SH-SY5Y (cell line): ENCODE measurements at regions not wholly inside any gene's neighbourhood (a gene's known extent, or its start where the extent isn't known, plus 50 kb on each side); places are given as distances from the start of the nearest gene placed in this dataset.

ENCODE experiments used
- GATA2 ChIP-seq: IDR thresholded peaks from 2 replicates; pipeline ENCODE4 v1.6.1; 2011; ENCODE audit warnings: mild to moderate bottlenecking, low read depth, low read length
- GATA3 ChIP-seq: IDR thresholded peaks from 2 replicates; pipeline ENCODE4 v1.6.1; 2011; ENCODE audit warnings: low read depth, mild to moderate bottlenecking, low read length, moderate library complexity

GRCh38 chr4:152109531-152110509 is 349.0 kb upstream of the GATB start:
- TF ChIP-seq GATA2, result no peak
- TF ChIP-seq GATA3, result no peak

GRCh38 chr4:152107736-152108500 is 347.1 kb upstream of the GATB start:
- TF ChIP-seq GATA3, result no peak

DNA sequence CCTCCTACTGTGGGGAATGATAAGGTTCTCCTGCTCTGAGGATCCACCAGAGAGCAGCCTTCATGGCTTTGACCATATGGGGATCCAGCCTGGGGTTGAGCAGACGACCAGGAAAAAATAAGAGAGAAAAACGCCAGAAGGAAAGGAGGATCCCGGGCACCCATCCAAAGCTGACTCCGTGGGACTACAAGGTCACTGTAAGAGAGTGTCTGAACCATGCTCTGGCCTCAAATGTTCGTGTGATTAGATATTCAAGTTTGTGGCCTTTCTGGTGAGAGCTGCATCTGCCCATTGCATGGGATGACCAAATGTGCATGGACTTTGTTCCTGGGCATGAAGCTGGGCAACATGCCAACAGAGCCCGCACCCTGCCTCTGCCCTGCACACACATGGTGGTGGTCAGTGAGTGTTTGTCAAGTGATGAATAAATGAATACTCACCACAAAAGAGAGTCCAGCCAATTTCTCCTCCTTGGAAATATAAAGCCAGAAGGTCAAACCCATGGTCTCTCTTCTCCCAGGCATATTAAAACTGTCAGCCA is 346.0 kb upstream of the GATB start:
- TF ChIP-seq GATA3, result no peak
- no peak for TF ChIP-seq GATA2

DNA sequence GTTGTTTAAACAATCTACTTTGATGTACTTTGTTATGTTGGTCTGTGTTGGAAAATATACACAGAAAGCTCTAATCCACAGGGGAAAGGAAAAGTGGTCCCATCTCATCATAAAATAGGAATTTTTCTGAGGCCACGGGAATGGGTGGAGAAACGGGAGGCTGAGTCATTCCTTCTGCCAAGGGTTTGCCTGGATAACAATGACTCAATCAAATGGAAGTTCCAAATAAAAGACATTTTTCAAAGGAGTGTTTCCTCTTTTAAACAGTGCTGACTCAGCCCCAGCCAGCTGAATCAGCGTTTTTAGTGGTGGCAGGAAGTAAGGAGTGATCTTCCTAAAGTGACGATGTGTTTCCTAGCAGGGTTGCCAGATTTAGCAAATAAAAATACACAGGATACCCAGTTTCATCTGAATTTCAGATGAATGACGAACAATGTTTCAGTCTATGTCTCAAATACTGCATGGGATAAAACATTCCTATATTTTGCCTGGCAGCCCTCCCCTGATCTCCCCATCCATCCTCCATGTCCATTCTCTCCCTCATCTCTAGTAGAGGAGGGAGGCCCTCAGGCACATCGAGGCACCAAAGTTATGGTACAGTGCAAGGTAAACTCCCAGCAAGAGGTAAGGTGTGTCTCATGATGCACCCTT is 345.4 kb upstream of the GATB start:
- TF ChIP-seq GATA2 (no peak), GATA3 (no peak)

- TF ChIP-seq GATA2, result no peak
- TF ChIP-seq GATA3, result no peak
Observed at GRCh38 chr4:152104901-152105357, 344.1 kb upstream of the GATB start.

DNA sequence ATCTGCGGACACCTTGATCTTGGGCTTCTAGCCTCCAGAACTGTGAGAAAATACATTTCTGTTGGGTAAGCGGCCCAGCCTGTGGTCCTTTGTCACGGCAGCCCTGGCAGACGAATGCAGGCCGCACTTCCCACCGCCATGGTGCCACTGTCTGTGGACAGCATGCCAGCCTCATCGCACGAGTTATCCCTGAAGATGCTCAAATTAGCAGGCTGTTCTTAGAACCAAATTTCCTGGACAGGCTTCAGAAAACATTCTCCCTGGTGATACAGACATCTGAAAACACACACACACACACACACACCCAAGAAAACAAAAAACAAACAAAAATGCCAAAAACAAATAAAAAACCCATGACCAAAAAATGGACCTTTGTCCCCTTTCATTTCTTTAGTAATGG is 343.5 kb upstream of the GATB start:
- no peak for TF ChIP-seq GATA3
- no peak for TF ChIP-seq GATA2

GRCh38 chr4:152103181-152103901 is 342.5 kb upstream of the GATB start:
- TF ChIP-seq GATA2, result no peak
- TF ChIP-seq GATA3, result no peak

GRCh38 chr4:152102436-152103000 is 341.7 kb upstream of the GATB start:
- no peak for TF ChIP-seq GATA3
- TF ChIP-seq GATA2, result no peak

DNA sequence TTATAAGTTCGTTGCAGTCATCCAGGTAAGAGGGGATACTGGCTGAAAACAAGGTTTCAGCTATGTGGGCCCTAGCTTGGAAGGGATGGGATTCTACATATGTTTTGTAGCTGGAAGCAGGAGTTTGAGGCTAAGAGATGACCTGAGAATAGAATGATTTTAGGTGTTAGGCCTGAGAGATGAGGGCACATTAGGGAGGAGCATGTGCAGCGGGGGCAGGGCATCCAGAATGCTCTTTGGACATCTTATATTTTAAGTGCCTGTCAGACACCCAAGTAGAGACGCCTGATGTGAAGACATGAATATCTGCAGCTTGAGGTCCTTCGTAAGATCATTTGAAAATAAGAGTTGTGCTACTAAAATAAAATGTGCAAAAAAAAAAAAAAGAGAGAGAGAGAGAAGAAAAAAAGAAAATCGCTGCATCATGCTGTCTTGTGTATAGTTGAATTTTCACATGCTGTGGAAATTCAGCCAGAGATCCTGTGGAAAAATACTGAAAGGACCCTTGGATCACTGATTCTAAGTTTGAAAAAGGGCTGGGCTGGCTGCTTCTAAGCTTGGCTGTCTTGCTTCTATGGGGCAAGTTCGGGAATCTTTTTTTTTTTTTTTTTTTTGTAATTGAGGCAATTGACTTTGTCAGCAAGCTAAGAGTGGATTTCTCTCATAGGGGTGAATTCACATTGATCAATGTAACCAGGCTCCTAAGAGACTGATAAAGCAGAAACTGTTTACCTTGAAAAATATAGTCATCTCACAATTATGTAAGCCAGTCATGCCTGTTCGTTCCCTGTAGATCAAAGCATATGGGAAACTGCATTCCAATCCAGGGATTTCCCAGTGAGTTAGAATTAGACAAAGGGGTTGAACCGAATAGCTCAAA is 341.0 kb upstream of the GATB start:
- TF ChIP-seq GATA2 (no peak), GATA3 (no peak)

DNA sequence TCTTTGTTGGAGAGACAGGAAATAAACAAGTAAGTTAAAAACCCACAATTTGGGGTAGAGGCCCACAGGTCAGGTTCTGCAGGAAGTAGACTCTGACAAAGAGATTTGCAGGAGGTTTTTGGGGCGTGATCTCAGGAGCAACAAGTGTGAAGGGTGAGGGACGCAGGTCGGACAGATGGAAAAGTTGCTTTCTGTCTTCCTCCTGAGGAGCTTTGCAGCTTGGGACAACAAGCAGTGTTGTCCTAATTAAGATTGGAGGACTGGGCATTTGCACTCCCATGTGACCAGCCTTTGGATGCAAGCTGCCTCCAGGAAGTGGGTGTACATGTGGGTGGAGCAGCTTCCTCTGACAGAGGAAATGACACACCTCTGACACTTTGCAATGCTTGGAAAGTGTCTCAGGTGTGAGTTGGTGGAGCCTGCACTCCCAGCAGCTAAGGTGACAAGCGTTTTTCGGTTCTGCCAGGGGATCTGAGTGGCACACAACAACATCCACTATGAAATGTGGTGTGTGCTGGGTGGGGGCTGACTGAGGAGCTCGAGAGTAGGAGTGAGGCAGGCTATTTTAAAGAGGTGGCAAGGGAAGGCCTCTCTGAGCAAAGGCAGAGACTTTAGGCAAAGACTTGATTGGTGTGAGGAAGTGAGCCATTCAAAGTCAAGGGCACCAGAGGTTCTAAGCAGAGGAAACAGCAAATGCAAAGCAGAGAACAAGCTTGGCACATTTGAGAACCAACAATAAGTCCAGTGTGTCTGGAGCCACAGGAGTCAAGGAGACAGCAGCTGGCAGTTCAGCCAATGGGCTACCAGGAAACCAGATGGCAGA is 339.8 kb upstream of the GATB start:
- no peak for TF ChIP-seq GATA2
- TF ChIP-seq GATA3, result no peak

- no peak for TF ChIP-seq GATA3
- TF ChIP-seq GATA2, result no peak
Observed at GRCh38 chr4:152099981-152100378, 339.2 kb upstream of the GATB start.
